GM19467 (cell line): ENCODE measurements at regions not wholly inside any gene's neighbourhood (a gene's known extent, or its start where the extent isn't known, plus 50 kb on each side); places are given as distances from the start of the nearest gene placed in this dataset.
"Not testable (repeated sequence)": the region's sequence is repeated elsewhere in the genome, so short reads cannot be mapped to it uniquely, and the experiment has no call there.

Experiments
- ATAC-seq: cut with Tn5 transposase; IDR thresholded peaks from one replicate; pipeline ENCODE4 v1.9.1; 2021; ENCODE audit warnings: mild to moderate bottlenecking, moderate library complexity; ENCODE audit not compliant: unreplicated experiment

- no peak for ATAC-seq
Measured at GRCh38 chr3:170660139-170660538, 74.3 kb upstream of the SLC7A14 start.

GRCh38 chr3:170657312-170657711 is 71.4 kb upstream of the SLC7A14 start:
- no peak for ATAC-seq

- no peak for ATAC-seq
Measured at GRCh38 chr3:170656284-170656683, 70.4 kb upstream of the SLC7A14 start.

GRCh38 chr3:170653801-170654200 is 67.9 kb upstream of the SLC7A14 start:
- ATAC-seq, result no peak

- ATAC-seq, result no peak
Measured at GRCh38 chr3:170651260-170651845, 65.5 kb upstream of the SLC7A14 start.

- not testable (repeated sequence) for ATAC-seq
Measured at GRCh38 chr3:170650557-170650956, 64.7 kb upstream of the SLC7A14 start.

GRCh38 chr3:170644711-170645110 is 58.8 kb upstream of the SLC7A14 start:
- no peak for ATAC-seq

- no peak for ATAC-seq
Measured at GRCh38 chr3:170643831-170644230, 58.0 kb upstream of the SLC7A14 start.

- no peak for ATAC-seq
Measured at GRCh38 chr3:170642882-170643601, 57.2 kb upstream of the SLC7A14 start.

- no peak for ATAC-seq
Measured at GRCh38 chr3:170641510-170642236, 55.8 kb upstream of the SLC7A14 start.

- ATAC-seq, result no peak
Measured at GRCh38 chr3:170640737-170641171, 54.9 kb upstream of the SLC7A14 start.

GRCh38 chr3:170638988-170639387 is 53.1 kb upstream of the SLC7A14 start:
- ATAC-seq, result no peak

GRCh38 chr3:170637306-170637705 is 51.4 kb upstream of the SLC7A14 start:
- no peak for ATAC-seq

GRCh38 chr3:170636400-170636973 is 50.6 kb upstream of the SLC7A14 start:
- no peak for ATAC-seq
